ENCODE measurements at regions not wholly inside any gene's neighbourhood (a gene's known extent, or its start where the extent isn't known, plus 50 kb on each side); places are given as distances from the start of the nearest gene placed in this dataset.

DNA sequence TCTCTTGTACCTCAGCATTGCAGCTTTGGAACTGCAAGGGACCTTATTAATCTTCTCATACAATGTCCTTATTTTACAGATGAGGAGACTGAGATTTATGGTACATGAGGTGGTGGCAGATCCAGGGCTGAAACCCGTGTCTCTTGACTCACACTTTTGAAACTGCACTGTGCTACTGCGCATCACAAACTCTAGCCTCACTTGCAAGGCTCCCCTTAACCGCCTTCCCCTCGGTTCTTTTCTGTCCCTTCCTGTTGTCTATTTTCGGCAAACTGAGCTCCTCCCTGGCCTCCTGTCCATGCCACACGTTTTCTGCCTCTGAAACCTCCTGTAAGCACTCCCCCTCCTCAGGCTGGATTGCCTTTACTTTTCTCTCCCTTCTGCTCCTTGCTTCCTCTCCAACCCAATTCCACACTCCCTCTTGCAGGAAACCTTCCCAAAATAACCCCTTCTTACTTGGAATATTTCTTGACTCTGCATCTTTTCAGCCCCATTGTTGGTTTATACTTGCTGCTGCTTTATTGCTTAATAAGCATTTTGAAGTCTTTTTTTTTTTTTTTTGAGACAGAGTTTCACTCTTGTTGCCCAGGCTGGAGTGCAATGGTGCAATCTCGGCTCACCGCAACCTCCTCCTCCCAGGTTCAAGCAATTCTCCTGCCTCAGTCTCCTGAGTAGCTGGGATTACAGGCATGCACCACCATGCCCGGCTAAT is 72.4 kb upstream of the CISTR start:
- TF ChIP-seq EP300 (IDR thresholded peaks at IDR 0.05; ENCODE audit: borderline replicate concordance) = no peak
- TF ChIP-seq USF1 (IDR thresholded peaks at IDR 0.05) = no peak
- TF ChIP-seq RAD21 (IDR thresholded peaks at IDR 0.05; ENCODE audit: low read depth) = no peak
- no peak for TF ChIP-seq TAF1 (IDR thresholded peaks at IDR 0.05; ENCODE audit: low read depth)
- TF ChIP-seq FOXM1 (IDR thresholded peaks at IDR 0.05; ENCODE audit: borderline replicate concordance, low read depth) = no peak
- TF ChIP-seq EGR1 (IDR thresholded peaks at IDR 0.05) = no peak
- TF ChIP-seq CEBPB (IDR thresholded peaks at IDR 0.05) = no peak
- no peak for TF ChIP-seq CREB1 (IDR thresholded peaks at IDR 0.05; ENCODE audit: low read depth)
- TF ChIP-seq NFIC (IDR thresholded peaks at IDR 0.05) = no peak
- no peak for TF ChIP-seq TCF12 (IDR thresholded peaks at IDR 0.05; ENCODE audit: low read depth)

DNA sequence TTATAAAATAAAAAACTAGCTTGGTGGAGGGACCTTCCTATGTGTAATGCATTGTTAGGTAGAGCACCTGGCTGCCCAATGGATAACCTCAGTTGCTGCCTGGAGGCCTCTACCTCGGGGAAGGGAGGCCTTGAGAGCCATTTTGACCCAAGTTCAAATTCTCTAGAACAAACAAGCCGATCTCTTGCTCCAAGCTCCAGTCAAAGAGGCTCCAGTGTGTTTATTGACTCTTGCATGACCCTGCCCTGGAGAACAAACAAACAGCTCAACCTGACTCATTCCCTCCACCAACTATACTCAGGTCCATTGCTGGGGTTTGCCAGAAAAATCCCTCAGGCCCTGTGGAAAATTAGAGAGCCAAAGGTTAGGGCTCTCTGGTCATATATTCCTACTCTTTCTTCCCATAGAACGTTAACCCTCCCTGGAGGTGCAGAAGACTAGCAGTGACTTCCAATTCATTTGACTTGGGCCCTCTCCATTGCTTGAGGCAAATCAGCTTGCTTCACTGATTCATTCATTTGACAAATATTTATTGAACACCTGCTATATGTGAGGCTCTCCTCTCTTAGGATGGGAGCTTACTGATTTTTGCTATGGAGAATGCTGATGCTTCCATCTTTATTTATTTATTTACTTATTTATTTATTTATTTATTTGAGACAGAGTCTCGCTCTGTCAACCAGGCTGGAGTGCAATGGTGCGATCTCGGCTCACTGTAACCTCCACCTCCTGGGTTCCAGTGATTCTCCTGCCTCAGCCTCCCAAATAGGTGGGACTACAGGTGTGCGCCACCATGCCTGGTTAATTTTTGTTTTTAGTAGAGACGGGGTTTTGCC is 73.7 kb upstream of the CISTR start:
- TF ChIP-seq TEAD4 (IDR thresholded peaks at IDR 0.05) = no peak
- TF ChIP-seq NFIC (IDR thresholded peaks at IDR 0.05) = no peak
- TF ChIP-seq EP300 (IDR thresholded peaks at IDR 0.05; ENCODE audit: borderline replicate concordance) = no peak
- TF ChIP-seq, protein P1, sequence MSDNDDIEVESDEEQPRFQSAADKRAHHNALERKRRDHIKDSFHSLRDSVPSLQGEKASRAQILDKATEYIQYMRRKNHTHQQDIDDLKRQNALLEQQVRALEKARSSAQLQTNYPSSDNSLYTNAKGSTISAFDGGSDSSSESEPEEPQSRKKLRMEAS (IDR thresholded peaks at IDR 0.05) = no peak
- no peak for TF ChIP-seq YY1 (IDR thresholded peaks at IDR 0.05; ENCODE audit: low read depth)
- TF ChIP-seq, protein P2, sequence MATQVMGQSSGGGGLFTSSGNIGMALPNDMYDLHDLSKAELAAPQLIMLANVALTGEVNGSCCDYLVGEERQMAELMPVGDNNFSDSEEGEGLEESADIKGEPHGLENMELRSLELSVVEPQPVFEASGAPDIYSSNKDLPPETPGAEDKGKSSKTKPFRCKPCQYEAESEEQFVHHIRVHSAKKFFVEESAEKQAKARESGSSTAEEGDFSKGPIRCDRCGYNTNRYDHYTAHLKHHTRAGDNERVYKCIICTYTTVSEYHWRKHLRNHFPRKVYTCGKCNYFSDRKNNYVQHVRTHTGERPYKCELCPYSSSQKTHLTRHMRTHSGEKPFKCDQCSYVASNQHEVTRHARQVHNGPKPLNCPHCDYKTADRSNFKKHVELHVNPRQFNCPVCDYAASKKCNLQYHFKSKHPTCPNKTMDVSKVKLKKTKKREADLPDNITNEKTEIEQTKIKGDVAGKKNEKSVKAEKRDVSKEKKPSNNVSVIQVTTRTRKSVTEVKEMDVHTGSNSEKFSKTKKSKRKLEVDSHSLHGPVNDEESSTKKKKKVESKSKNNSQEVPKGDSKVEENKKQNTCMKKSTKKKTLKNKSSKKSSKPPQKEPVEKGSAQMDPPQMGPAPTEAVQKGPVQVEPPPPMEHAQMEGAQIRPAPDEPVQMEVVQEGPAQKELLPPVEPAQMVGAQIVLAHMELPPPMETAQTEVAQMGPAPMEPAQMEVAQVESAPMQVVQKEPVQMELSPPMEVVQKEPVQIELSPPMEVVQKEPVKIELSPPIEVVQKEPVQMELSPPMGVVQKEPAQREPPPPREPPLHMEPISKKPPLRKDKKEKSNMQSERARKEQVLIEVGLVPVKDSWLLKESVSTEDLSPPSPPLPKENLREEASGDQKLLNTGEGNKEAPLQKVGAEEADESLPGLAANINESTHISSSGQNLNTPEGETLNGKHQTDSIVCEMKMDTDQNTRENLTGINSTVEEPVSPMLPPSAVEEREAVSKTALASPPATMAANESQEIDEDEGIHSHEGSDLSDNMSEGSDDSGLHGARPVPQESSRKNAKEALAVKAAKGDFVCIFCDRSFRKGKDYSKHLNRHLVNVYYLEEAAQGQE (IDR thresholded peaks at IDR 0.05; ENCODE audit: low read depth) = no peak
- no peak for TF ChIP-seq TCF12 (IDR thresholded peaks at IDR 0.05; ENCODE audit: low read depth)
- no peak for TF ChIP-seq USF1 (IDR thresholded peaks at IDR 0.05)
- no peak for TF ChIP-seq RAD21 (IDR thresholded peaks at IDR 0.05; ENCODE audit: low read depth)
- TF ChIP-seq CEBPB (IDR thresholded peaks at IDR 0.05) = no peak
- no peak for TF ChIP-seq EGR1 (IDR thresholded peaks at IDR 0.05)
- no peak for TF ChIP-seq CREB1 (IDR thresholded peaks at IDR 0.05; ENCODE audit: low read depth)
- TF ChIP-seq FOXM1 (IDR thresholded peaks at IDR 0.05; ENCODE audit: borderline replicate concordance, low read depth) = no peak
- no peak for TF ChIP-seq ZBTB7A (IDR thresholded peaks at IDR 0.05; ENCODE audit: low read depth)
- TF ChIP-seq TAF1 (IDR thresholded peaks at IDR 0.05; ENCODE audit: low read depth) = no peak

DNA sequence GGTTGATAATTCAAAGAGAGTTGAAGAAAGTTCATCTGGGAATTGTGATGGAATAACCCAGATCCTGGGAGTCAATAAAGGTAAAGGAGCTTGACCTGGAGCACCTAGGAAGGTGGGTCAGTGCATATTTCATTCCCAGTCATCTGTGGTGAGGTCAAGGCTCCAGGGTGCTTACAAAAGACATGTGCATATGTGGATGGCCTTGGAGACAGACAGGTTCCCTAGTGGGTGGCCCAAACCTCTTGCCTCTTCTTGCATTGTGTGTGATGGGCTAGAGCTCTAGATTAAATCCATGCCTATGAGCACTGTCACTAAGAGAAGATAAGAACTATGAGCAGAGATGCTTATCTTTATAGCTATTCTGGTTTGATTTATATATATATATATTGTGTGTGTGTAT is 75.5 kb upstream of the CISTR start:
- TF ChIP-seq TCF12 (IDR thresholded peaks at IDR 0.05; ENCODE audit: low read depth) (no peak), USF1 (IDR thresholded peaks at IDR 0.05) (no peak), NFIC (IDR thresholded peaks at IDR 0.05) (no peak), ZBTB7A (IDR thresholded peaks at IDR 0.05; ENCODE audit: low read depth) (no peak), FOXM1 (IDR thresholded peaks at IDR 0.05; ENCODE audit: borderline replicate concordance, low read depth) (no peak), YY1 (IDR thresholded peaks at IDR 0.05; ENCODE audit: low read depth) (no peak), TEAD4 (IDR thresholded peaks at IDR 0.05) (no peak), EGR1 (IDR thresholded peaks at IDR 0.05) (no peak), TAF1 (IDR thresholded peaks at IDR 0.05; ENCODE audit: low read depth) (no peak), CEBPB (IDR thresholded peaks at IDR 0.05) (no peak), EP300 (IDR thresholded peaks at IDR 0.05; ENCODE audit: borderline replicate concordance) (no peak)

- TF ChIP-seq TEAD4 (IDR thresholded peaks at IDR 0.05) (no peak), CEBPB (IDR thresholded peaks at IDR 0.05) (no peak), YY1 (IDR thresholded peaks at IDR 0.05; ENCODE audit: low read depth) (no peak), ZBTB7A (IDR thresholded peaks at IDR 0.05; ENCODE audit: low read depth) (no peak), TAF1 (IDR thresholded peaks at IDR 0.05; ENCODE audit: low read depth) (no peak), TCF12 (IDR thresholded peaks at IDR 0.05; ENCODE audit: low read depth) (no peak), NFIC (IDR thresholded peaks at IDR 0.05) (no peak), CREB1 (IDR thresholded peaks at IDR 0.05; ENCODE audit: low read depth) (no peak), FOXM1 (IDR thresholded peaks at IDR 0.05; ENCODE audit: borderline replicate concordance, low read depth) (no peak), EP300 (IDR thresholded peaks at IDR 0.05; ENCODE audit: borderline replicate concordance) (no peak), RAD21 (IDR thresholded peaks at IDR 0.05; ENCODE audit: low read depth) (no peak), EGR1 (IDR thresholded peaks at IDR 0.05) (no peak), USF1 (IDR thresholded peaks at IDR 0.05) (no peak)
- TF ChIP-seq, protein P1 (IDR thresholded peaks at IDR 0.05) = no peak
- TF ChIP-seq, protein P2 (IDR thresholded peaks at IDR 0.05; ENCODE audit: low read depth) = no peak
These were observed 76.8 kb upstream of the CISTR start for GRCh38 chr12:53828598-53828997.

Data from Ishikawa (cell line).